WTC11 (cell line): ENCODE measurements at regions not wholly inside any gene's neighbourhood (a gene's known extent, or its start where the extent isn't known, plus 50 kb on each side); places are given as distances from the start of the nearest gene placed in this dataset.

Experiments used
- ATF6 ChIP-seq: sonication (generic); formaldehyde crosslinking; IDR thresholded peaks from 2 replicates; pipeline ENCODE4 v1.8.1; 2023; ENCODE audit warnings: mild to moderate bottlenecking, missing genetic modification reagents
- CTCF ChIP-seq: fragments of 200-600 bp; IDR thresholded peaks from 2 replicates; pipeline ENCODE4 v1.8.0; 2022; ENCODE audit warnings: antibody characterized with exemption
- ESRRA ChIP-seq: sonication (generic); formaldehyde crosslinking; IDR thresholded peaks from 2 replicates; pipeline ENCODE4 v1.8.1; 2022; ENCODE audit warnings: mild to moderate bottlenecking, missing genetic modification reagents, borderline replicate concordance
- FOXJ3 ChIP-seq: sonication (generic); formaldehyde crosslinking; IDR thresholded peaks from 2 replicates; pipeline ENCODE4 v1.9.0; 2021; ENCODE audit warnings: missing genetic modification reagents, mild to moderate bottlenecking, borderline replicate concordance
- FOXP1 ChIP-seq: sonication (generic); formaldehyde crosslinking; IDR thresholded peaks from 2 replicates; pipeline ENCODE4 v1.8.0; 2022; ENCODE audit warnings: missing genetic modification reagents, mild to moderate bottlenecking, moderate library complexity, borderline replicate concordance
- HMGXB4 ChIP-seq: sonication (generic); formaldehyde crosslinking; IDR thresholded peaks from 2 replicates; pipeline ENCODE4 v1.8.1; 2023; ENCODE audit warnings: mild to moderate bottlenecking, moderate library complexity, missing genetic modification reagents
- JUN ChIP-seq: sonication (generic); formaldehyde crosslinking; IDR thresholded peaks from 2 replicates; pipeline ENCODE4 v1.8.0; 2023; ENCODE audit warnings: mild to moderate bottlenecking, missing genetic modification reagents
- MAX ChIP-seq: sonication (generic); formaldehyde crosslinking; IDR thresholded peaks from 2 replicates; pipeline ENCODE4 v1.8.0; 2022; ENCODE audit warnings: mild to moderate bottlenecking, missing genetic modification reagents
- MYBL2 ChIP-seq: sonication (generic); formaldehyde crosslinking; IDR thresholded peaks from 2 replicates; pipeline ENCODE4 v1.8.1; 2023; ENCODE audit warnings: mild to moderate bottlenecking, moderate library complexity, missing genetic modification reagents
- ZBTB21 ChIP-seq: sonication (generic); formaldehyde crosslinking; IDR thresholded peaks from 2 replicates; pipeline ENCODE4 v1.8.1; 2023; ENCODE audit warnings: mild to moderate bottlenecking, missing genetic modification reagents, borderline replicate concordance
- ZNF416 ChIP-seq: fragments of 250-450 bp; sonication (Bioruptor Pico); IDR thresholded peaks from 2 replicates; pipeline ENCODE4 v1.9.0; 2021; ENCODE audit warnings: mild to moderate bottlenecking, inconsistent platforms

DNA sequence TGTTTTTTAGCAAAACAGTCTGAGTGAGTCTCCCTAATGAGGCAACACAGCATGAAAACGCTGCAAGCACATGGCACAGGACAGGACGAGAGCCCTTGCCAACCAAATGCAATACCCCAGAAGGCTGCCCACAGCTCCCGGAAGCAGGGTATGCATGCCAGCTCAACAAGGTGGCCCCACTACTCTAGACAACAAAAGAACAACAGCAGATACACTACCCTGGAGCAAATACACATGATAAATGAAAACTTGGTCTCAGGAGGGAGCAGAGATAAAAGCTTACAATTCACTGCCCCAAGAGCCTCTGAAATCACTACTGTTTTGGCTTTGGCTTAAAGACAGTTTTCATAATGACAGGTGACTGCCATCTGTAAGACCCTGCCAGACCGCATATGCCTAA, 785.4 kb upstream of the API5 start:
- TF ChIP-seq ZNF416 (CRISPR knock-in tag): no peak
- TF ChIP-seq HMGXB4 (CRISPR knock-in tag): no peak
- no peak for TF ChIP-seq FOXP1 (CRISPR knock-in tag)
- TF ChIP-seq ZBTB21 (CRISPR knock-in tag): no peak
- no peak for TF ChIP-seq ATF6 (CRISPR knock-in tag)
- TF ChIP-seq CTCF: no peak
- TF ChIP-seq ESRRA: no peak
- no peak for TF ChIP-seq MAX
- no peak for TF ChIP-seq MYBL2 (CRISPR knock-in tag)
- TF ChIP-seq FOXJ3 (CRISPR knock-in tag): no peak
- no peak for TF ChIP-seq JUN (CRISPR knock-in tag)
